ENCODE measurements at regions not wholly inside any gene's neighbourhood (a gene's known extent, or its start where the extent isn't known, plus 50 kb on each side); places are given as distances from the start of the nearest gene placed in this dataset.

DNA sequence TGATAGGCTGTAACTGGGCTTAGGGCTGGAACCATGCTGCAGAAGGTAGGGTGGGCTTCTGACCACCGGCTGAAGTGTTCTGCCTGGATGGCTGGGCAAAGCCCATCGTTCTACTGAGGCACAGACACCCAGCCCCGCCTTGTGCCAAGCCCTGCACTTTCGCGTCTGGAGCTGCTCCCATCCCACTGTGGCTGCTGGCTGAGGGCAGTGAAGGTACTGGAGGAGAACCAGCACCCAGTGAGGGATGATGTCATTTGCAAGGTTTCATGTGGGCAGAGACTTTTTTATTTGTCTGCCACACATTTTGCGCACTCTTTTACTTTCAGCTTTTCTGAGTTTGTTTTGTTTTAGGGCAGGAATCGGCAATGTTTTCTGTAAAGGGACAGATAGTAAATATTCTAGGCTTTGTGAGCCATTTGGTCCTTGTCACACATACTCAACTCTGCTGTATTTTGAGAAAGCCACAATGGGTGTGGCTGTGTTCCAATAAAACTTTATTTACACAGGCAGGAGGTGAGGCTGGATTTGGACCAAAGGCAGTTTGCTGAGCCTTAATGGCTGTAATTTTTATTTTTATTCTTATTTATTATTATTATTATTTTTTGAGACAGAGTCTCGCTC is 85.6 kb downstream of the ASB1 start:
- TF ChIP-seq, protein P1, sequence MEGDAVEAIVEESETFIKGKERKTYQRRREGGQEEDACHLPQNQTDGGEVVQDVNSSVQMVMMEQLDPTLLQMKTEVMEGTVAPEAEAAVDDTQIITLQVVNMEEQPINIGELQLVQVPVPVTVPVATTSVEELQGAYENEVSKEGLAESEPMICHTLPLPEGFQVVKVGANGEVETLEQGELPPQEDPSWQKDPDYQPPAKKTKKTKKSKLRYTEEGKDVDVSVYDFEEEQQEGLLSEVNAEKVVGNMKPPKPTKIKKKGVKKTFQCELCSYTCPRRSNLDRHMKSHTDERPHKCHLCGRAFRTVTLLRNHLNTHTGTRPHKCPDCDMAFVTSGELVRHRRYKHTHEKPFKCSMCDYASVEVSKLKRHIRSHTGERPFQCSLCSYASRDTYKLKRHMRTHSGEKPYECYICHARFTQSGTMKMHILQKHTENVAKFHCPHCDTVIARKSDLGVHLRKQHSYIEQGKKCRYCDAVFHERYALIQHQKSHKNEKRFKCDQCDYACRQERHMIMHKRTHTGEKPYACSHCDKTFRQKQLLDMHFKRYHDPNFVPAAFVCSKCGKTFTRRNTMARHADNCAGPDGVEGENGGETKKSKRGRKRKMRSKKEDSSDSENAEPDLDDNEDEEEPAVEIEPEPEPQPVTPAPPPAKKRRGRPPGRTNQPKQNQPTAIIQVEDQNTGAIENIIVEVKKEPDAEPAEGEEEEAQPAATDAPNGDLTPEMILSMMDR (IDR thresholded peaks at IDR 0.05 in 8 of 11, conservative IDR thresholded peaks at IDR 0.05 in 3 of 11) = no peak
- TF ChIP-seq POLR2A (IDR thresholded peaks at IDR 0.05) (no peak), POLR2AphosphoS5 (IDR thresholded peaks at IDR 0.05) (no peak)

All from spleen (tissue), 7 donors.